ENCODE measurements at regions not wholly inside any gene's neighbourhood (a gene's known extent, or its start where the extent isn't known, plus 50 kb on each side); places are given as distances from the start of the nearest gene placed in this dataset.
A peak's percentile ranks its signal among the peaks of the same experiment; 100 is the strongest.

DNA sequence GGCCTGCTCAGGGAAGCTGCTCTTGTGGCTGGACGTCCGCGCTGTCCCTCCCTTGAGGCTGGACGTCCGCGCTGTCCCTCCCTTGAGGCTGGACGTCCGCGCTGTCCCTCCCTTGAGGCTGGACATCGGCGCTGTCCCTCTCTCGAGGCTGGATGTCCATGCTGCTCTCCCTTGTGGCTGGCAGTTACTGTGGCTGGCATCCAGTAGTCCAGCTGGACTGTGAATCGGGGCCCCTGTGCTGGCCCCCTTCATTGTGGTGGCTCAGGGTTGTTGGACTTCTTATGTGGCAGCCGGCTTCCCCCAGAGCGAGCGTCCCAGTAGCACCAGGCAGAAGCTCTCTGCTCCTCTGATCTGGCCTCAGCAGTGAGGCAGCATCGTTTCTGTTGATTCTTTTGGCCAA is 141.5 kb downstream of the IRF8 start:
- POLR2A ChIA-PET (ENCODE audit: low non-redundant PET) = no interaction called here

DNA sequence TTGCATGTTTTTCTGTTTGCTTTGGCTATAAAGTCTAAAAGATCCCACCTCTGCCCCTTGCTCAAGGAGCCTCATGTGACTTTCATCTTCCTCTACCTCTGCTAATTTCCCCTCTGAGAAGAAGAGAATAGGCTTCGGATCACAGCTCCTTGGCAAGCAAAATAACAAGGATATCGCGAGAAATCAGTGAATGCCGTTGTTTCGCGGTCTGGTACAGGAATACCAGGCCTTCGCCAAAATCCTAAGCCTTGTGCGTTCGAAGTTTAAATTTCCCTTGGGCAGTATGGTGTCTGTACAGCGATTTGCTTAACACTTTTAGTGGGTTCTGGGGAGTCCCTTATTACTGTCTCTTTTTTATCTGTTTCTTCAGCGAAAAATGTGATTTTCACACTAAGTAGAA is 142.3 kb downstream of the IRF8 start:
- TF ChIP-seq CTCF (conservative IDR thresholded peaks at IDR 0.05; ENCODE audit: low read depth) = no peak
- CTCF ChIA-PET = interaction anchor here (0.6 to 0.7 kb wide), 2 partner anchors 160 to 1595 kb away, joined by 3 read pairs; no protein-coding TSS in a partner anchor
- H3K27ac ChIP-seq = no peak overlapping the region
- POLR2A ChIA-PET (ENCODE audit: low non-redundant PET) = no interaction called here
- no peak for DNase-seq (ENCODE audit: low spot score)

More for the DNA sequence above, 141.5 kb downstream of the IRF8 start:
- no peak for DNase-seq (ENCODE audit: low spot score)
- CTCF ChIA-PET = no interaction called here
- no peak overlapping the region for H3K27ac ChIP-seq
- TF ChIP-seq CTCF (conservative IDR thresholded peaks at IDR 0.05; ENCODE audit: low read depth) = no peak

DNA sequence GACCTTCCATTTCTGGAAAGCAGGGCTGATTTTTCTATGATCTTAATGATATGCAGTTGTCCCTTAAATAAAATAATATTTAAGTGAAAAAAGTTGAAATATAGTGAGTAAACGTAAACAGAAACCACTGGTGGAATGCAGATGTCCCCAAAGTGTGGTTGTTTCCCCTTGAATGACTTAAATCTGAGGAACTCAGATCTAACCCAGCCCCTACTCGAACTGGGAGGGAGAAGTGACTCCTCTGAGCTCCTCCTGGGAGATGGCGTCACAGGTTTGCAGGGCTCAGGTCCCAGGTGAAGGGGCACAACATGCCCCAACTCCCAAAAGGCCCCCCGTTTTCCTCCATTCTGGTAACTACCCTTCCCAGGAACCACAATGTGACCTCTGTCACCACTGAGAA is 142.8 kb downstream of the IRF8 start:
- ChIA-PET CTCF (interaction anchor here (0.7 kb wide), 1 partner anchor 1594 kb away, joined by 3 read pairs; no protein-coding TSS in a partner anchor), POLR2A (ENCODE audit: low non-redundant PET) (no interaction called here)
- H3K27ac ChIP-seq = no peak overlapping the region
- no peak for TF ChIP-seq CTCF (conservative IDR thresholded peaks at IDR 0.05; ENCODE audit: low read depth)
- DNase-seq (ENCODE audit: low spot score) = no peak

DNA sequence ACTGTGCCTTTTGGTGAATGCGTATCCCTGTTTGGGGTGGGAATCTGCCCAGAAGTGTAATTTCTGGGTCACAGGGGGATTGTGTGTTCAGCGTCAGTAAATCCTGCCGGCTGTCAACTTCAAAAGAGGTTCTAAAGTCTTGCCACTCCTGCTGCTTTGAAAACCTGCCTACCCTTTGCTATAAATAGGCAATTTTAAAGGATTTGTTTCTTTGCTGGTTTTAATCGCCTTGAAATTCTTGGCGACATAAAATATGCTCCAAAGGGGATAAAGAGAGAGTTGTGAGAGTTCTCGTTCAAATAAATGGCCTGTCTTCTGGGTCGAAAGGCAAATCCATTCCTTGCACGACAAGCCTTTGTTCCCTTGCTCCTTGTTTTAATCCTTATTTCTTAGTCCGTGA is 143.4 kb downstream of the IRF8 start:
- POLR2A ChIA-PET (ENCODE audit: low non-redundant PET) = no interaction called here
- no peak for TF ChIP-seq CTCF (conservative IDR thresholded peaks at IDR 0.05; ENCODE audit: low read depth)
- CTCF ChIA-PET = no interaction called here
- H3K27ac ChIP-seq = no peak overlapping the region
- no peak for DNase-seq (ENCODE audit: low spot score)

GRCh38 chr16:86042996-86043725 is 144.2 kb downstream of the IRF8 start:
- ChIA-PET POLR2A (ENCODE audit: low non-redundant PET) (no interaction called here), CTCF (no interaction called here)
- DNase-seq (ENCODE audit: low spot score) = no peak
- TF ChIP-seq CTCF (conservative IDR thresholded peaks at IDR 0.05; ENCODE audit: low read depth) = no peak
- H3K27ac ChIP-seq = no peak overlapping the region

DNA sequence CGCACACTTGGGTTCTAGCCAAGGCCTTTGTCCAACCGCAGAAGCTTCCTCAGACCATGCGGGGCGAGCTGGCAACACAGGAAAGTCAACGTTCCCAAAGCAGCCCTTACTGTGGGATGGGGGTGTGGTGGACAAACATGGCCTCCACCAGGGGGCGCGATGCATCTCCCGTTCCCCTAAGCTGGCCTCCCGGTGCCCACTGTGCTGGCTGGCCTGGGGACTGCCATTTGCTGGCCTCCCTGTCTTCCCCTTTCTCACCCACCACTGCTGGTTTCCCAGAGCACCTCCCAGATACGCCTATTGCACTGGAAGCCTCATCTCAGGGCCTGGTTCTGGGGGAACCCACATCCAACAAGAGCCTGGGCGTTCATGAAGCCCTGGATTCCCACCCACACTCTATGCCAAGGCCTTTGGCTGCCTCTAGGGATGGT is 145.3 kb downstream of the IRF8 start:
- peak; percentile 38 for DNase-seq (ENCODE audit: low spot score)
- ChIA-PET CTCF (interaction anchor here (0.5 to 0.7 kb wide), 2 partner anchors 223 to 371 kb away, joined by 4 to 5 read pairs; no protein-coding TSS in a partner anchor), POLR2A (ENCODE audit: low non-redundant PET) (no interaction called here)

More for the DNA sequence above, 145.3 kb downstream of the IRF8 start:
- TF ChIP-seq CTCF (conservative IDR thresholded peaks at IDR 0.05; ENCODE audit: low read depth) = peak; percentile 25; the same call in 1 of the 2 replicates
- H3K27ac ChIP-seq = no peak overlapping the region
